ENCODE measurements at regions not wholly inside any gene's neighbourhood (a gene's known extent, or its start where the extent isn't known, plus 50 kb on each side); places are given as distances from the start of the nearest gene placed in this dataset.

DNA sequence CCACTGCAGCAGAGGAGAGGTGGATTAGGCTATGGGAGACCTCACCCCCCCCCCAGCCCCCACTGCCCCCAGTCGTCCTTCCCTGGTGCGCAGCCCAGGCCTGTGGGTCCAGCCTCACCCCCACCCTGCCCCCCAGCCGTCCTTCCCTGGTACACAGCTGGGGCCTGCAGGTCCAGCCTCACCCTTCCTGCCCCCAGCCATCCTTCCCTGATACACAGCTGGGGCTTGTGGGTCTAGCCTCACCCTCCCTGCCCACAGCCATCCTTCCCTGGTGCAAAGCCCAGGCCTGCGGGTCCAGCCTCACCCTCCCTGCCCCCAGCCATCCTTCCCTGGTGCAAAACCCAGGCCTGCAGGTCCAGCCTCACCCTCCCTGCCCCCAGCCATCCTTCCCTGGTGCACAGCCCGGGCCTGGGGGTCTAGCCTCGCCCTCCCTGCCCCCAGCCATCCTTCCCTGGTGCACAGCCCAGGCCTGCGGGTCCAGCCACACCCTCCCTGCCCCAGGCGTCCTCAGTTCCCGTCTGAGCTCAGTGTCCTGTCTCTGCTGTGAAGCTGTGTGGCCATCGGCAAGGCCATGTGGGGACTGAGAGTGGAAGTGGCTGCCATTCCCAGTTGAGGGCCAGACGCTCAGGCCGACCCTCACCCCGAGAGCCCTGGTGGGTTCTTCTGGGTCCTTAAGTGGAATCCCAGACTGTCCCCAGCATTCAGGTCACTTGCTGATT, 86.8 kb upstream of the SNTG2 start:
- TF ChIP-seq CTCF (IDR thresholded peaks at IDR 0.05) (no peak), POLR2A (IDR thresholded peaks at IDR 0.05) (no peak), POLR2AphosphoS5 (IDR thresholded peaks at IDR 0.05) (no peak), EP300 (IDR thresholded peaks at IDR 0.05) (no peak)

Measured in stomach (tissue), 4 donors.